MM.1S (cell line): ENCODE measurements at regions not wholly inside any gene's neighbourhood (a gene's known extent, or its start where the extent isn't known, plus 50 kb on each side); places are given as distances from the start of the nearest gene placed in this dataset.

Experiments
- DNase-seq: peaks from one replicate; pipeline ENCODE4 v3.0.0-alpha.2; 2015
- H2AFZ ChIP-seq: fragments of 300-600 bp; sonication (generic); 2 replicates; pipeline ENCODE4 v1.6.0; 2016; ENCODE audit warnings: antibody characterized with exemption, low read length
- H3F3A ChIP-seq: fragments of 300-600 bp; sonication (generic); 2 replicates; pipeline ENCODE4 v1.6.1; 2016; ENCODE audit warnings: mild to moderate bottlenecking, antibody characterized with exemption, low read length, moderate library complexity, mixed read lengths; ENCODE audit not compliant: insufficient read depth
- H3K27ac ChIP-seq: fragments of 300-600 bp; sonication (generic); 2 replicates; pipeline ENCODE4 v1.5.1; 2016; ENCODE audit warnings: mild to moderate bottlenecking, low read length
- H3K27me3 ChIP-seq: fragments of 300-600 bp; sonication (generic); replicated peaks from 2 replicates; pipeline ENCODE4 v1.6.0; 2016; ENCODE audit warnings: low read length; ENCODE audit not compliant: insufficient read depth
- H3K36me3 ChIP-seq: fragments of 300-600 bp; sonication (generic); replicated peaks from 2 replicates; pipeline ENCODE4 v1.6.1; 2016; ENCODE audit warnings: mild to moderate bottlenecking, low read length, mixed read lengths; ENCODE audit not compliant: insufficient read depth
- H3K4me1 ChIP-seq: fragments of 300-600 bp; sonication (generic); 2 replicates; pipeline ENCODE4 v1.6.1; 2016; ENCODE audit warnings: low read length, mixed read lengths
- H3K4me2 ChIP-seq: fragments of 300-600 bp; sonication (generic); 2 replicates; pipeline ENCODE4 v1.6.0; 2016; ENCODE audit warnings: low read depth, low read length
- H3K4me3 ChIP-seq: fragments of 300-600 bp; sonication (generic); 2 replicates; pipeline ENCODE4 v1.5.1; 2016; ENCODE audit warnings: low read length, mixed read lengths
- H3K79me2 ChIP-seq: fragments of 300-600 bp; sonication (generic); 2 replicates; pipeline ENCODE4 v1.6.1; 2016; ENCODE audit warnings: mixed run types, low read length, mixed read lengths
- H3K9ac ChIP-seq: fragments of 300-600 bp; sonication (generic); 2 replicates; pipeline ENCODE4 v1.6.1; 2016; ENCODE audit warnings: low read length, mixed read lengths
- H3K9me2 ChIP-seq: fragments of 300-600 bp; sonication (generic); replicated peaks from 2 replicates; pipeline ENCODE4 v1.6.1; 2016; ENCODE audit warnings: mild to moderate bottlenecking, low read length, mixed read lengths; ENCODE audit not compliant: insufficient read depth
- H3K9me3 ChIP-seq: fragments of 300-600 bp; sonication (generic); replicated peaks from 2 replicates; pipeline ENCODE4 v1.6.1; 2016; ENCODE audit warnings: mild to moderate bottlenecking, low read length, mixed read lengths; ENCODE audit not compliant: insufficient read depth
- H4K20me1 ChIP-seq: fragments of 300-600 bp; sonication (generic); 2 replicates; pipeline ENCODE4 v1.6.1; 2016; ENCODE audit warnings: mild to moderate bottlenecking, low read length, moderate library complexity, mixed read lengths; ENCODE audit not compliant: insufficient read depth
- CTCF ChIP-seq: fragments of 300-600 bp; sonication (generic); IDR thresholded peaks from 2 replicates; pipeline ENCODE4 v1.5.1; 2016; ENCODE audit warnings: antibody characterized with exemption, low read length, mixed read lengths
- EZH2 ChIP-seq: fragments of 300-600 bp; sonication (generic); optimal IDR thresholded peaks from 2 replicates; pipeline ENCODE3; 2017; ENCODE audit warnings: low read depth, mild to moderate bottlenecking, antibody characterized with exemption, low read length, mixed read lengths
- EZH2phosphoT487 ChIP-seq: fragments of 300-600 bp; sonication (generic); IDR thresholded peaks from 2 replicates; pipeline ENCODE4 v1.6.1; 2018; ENCODE audit warnings: antibody characterized with exemption, low read length

GRCh38 chr14:104254735-104255400 lies 116.5 kb downstream of the KIF26A start:
- H2AFZ ChIP-seq, result no peak overlapping the region
- H3K4me1 ChIP-seq, result no peaks in the 10 kb centered on the region
- no peak overlapping the region for H3K27ac ChIP-seq
- no peak for DNase-seq
- no peak overlapping the region for H3K4me2 ChIP-seq
- no peaks in the 10 kb centered on the region for H3K9me3 ChIP-seq
- H3K9ac ChIP-seq, result no peak overlapping the region
- H3K27me3 ChIP-seq, result peaks cover 8% of the 10 kb centered on the region; the same call in 1 of the 2 replicates
- TF ChIP-seq CTCF, result no peak
- TF ChIP-seq EZH2phosphoT487, result no peak
- no peak for TF ChIP-seq EZH2
- H3K4me3 ChIP-seq, result no peak overlapping the region
- H3K79me2 ChIP-seq, result no peaks in the 10 kb centered on the region
- no peaks in the 10 kb centered on the region for H3K36me3 ChIP-seq
- H4K20me1 ChIP-seq, result no peaks in the 10 kb centered on the region
- H3F3A ChIP-seq, result no peaks in the 10 kb centered on the region
- no peaks in the 10 kb centered on the region for H3K9me2 ChIP-seq

- H3K9me3 ChIP-seq, result no peaks in the 10 kb centered on the region
- peaks cover 18% of the 10 kb centered on the region; the same call in 1 of the 2 replicates for H3K27me3 ChIP-seq
- no peak overlapping the region for H3K4me2 ChIP-seq
- no peaks in the 10 kb centered on the region for H3K79me2 ChIP-seq
- TF ChIP-seq CTCF, result no peak
- no peak for TF ChIP-seq EZH2
- TF ChIP-seq EZH2phosphoT487, result no peak
- H3K9me2 ChIP-seq, result no peaks in the 10 kb centered on the region
- H3K27ac ChIP-seq, result no peak overlapping the region
- no peaks in the 10 kb centered on the region for H3K36me3 ChIP-seq
- DNase-seq, result no peak
- no peak overlapping the region for H2AFZ ChIP-seq
- H3K9ac ChIP-seq, result no peak overlapping the region
- H3K4me3 ChIP-seq, result no peak overlapping the region
- no peaks in the 10 kb centered on the region for H3K4me1 ChIP-seq
- no peaks in the 10 kb centered on the region for H3F3A ChIP-seq
- no peaks in the 10 kb centered on the region for H4K20me1 ChIP-seq
Measured at GRCh38 chr14:104256025-104256424, 117.6 kb downstream of the KIF26A start.

GRCh38 chr14:104262515-104263514 lies 124.4 kb downstream of the KIF26A start:
- no peaks in the 10 kb centered on the region for H4K20me1 ChIP-seq
- no peak overlapping the region for H3K9ac ChIP-seq
- H3F3A ChIP-seq, result no peaks in the 10 kb centered on the region
- no peaks in the 10 kb centered on the region for H3K9me3 ChIP-seq
- no peaks in the 10 kb centered on the region for H3K79me2 ChIP-seq
- TF ChIP-seq CTCF (no peak), EZH2 (no peak), EZH2phosphoT487 (no peak)
- no peak for DNase-seq
- H3K36me3 ChIP-seq, result no peaks in the 10 kb centered on the region
- H3K4me1 ChIP-seq, result no peaks in the 10 kb centered on the region
- no peak overlapping the region for H3K4me3 ChIP-seq
- H3K27ac ChIP-seq, result no peak overlapping the region
- no peak overlapping the region for H3K4me2 ChIP-seq
- peaks cover 28% of the 10 kb centered on the region; the same call in 1 of the 2 replicates for H3K27me3 ChIP-seq
- H2AFZ ChIP-seq, result no peak overlapping the region
- H3K9me2 ChIP-seq, result no peaks in the 10 kb centered on the region
